ENCODE measurements at regions not wholly inside any gene's neighbourhood (a gene's known extent, or its start where the extent isn't known, plus 50 kb on each side); places are given as distances from the start of the nearest gene placed in this dataset.

DNA sequence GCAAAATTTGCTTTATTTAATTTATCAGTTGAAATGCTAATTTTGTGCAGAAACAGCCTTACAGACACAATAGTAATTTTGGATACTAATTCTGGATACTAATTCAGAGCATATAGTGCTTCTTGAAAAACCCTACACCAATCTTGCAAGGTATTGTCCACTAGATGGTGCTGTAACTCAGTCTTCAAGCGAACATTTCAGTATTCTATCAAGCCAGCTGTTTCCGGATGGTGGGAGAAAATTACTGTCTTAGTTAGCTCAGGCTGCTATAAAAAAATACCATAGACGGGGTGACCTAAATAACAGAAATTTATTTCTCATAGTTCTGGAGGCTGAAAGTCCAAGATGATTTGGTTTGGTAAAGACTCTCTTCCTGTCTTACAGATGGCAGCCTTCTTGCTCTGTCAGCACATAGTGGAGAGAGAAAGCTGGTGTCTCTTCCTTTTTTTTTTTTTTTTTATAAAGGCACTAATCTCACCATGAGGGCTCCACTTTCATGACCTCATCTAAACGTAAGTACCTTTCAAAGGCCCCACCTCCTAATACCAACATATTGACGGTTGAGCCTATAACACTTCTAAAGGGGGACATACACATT, 1306.5 kb upstream of the CDH9 start:
- no peak for TF ChIP-seq POLR2A (IDR thresholded peaks at IDR 0.05)
- TF ChIP-seq, protein P1, sequence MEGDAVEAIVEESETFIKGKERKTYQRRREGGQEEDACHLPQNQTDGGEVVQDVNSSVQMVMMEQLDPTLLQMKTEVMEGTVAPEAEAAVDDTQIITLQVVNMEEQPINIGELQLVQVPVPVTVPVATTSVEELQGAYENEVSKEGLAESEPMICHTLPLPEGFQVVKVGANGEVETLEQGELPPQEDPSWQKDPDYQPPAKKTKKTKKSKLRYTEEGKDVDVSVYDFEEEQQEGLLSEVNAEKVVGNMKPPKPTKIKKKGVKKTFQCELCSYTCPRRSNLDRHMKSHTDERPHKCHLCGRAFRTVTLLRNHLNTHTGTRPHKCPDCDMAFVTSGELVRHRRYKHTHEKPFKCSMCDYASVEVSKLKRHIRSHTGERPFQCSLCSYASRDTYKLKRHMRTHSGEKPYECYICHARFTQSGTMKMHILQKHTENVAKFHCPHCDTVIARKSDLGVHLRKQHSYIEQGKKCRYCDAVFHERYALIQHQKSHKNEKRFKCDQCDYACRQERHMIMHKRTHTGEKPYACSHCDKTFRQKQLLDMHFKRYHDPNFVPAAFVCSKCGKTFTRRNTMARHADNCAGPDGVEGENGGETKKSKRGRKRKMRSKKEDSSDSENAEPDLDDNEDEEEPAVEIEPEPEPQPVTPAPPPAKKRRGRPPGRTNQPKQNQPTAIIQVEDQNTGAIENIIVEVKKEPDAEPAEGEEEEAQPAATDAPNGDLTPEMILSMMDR (IDR thresholded peaks at IDR 0.05), result no peak
- Histone ChIP-seq H3K27ac (no peak overlapping the region), H3K36me3 (no peaks in the 10 kb centered on the region), H3K4me1 (no peaks in the 10 kb centered on the region), H3K4me3 (no peak overlapping the region), H3K9me3 (no peaks in the 10 kb centered on the region), H3K27me3 (no peaks in the 10 kb centered on the region)
- no peak for DNase-seq

DNA sequence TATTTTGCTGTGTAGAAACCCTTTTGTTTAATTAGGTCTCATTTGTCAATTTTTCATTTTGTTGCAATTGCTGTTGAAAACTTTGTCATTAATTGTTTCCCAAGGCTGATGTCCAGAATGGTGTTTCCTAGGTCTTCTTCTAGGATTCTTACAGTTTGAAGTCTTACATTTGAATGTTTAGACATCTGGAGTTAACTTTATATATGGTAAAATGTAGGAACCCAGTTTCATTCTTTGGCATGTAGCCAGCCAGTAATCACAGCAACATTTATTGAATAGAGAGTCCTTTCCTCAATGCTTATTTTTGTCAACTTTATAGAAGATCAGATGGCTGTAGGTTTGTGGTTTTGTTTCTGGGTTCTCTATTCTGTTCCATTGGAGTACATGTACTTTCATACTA, 1290.8 kb upstream of the CDH9 start:
- DNase-seq, result no peak
- Histone ChIP-seq H3K36me3 (no peaks in the 10 kb centered on the region), H3K9me3 (peaks cover 0 to 4% (median 0%) of the 10 kb centered on the region in 4 donors), H3K4me1 (no peaks in the 10 kb centered on the region), H3K27me3 (no peaks in the 10 kb centered on the region), H3K4me3 (no peak overlapping the region), H3K27ac (no peak overlapping the region)
- no peak for TF ChIP-seq POLR2A (IDR thresholded peaks at IDR 0.05)
- TF ChIP-seq, protein P1 (IDR thresholded peaks at IDR 0.05), result no peak

DNA sequence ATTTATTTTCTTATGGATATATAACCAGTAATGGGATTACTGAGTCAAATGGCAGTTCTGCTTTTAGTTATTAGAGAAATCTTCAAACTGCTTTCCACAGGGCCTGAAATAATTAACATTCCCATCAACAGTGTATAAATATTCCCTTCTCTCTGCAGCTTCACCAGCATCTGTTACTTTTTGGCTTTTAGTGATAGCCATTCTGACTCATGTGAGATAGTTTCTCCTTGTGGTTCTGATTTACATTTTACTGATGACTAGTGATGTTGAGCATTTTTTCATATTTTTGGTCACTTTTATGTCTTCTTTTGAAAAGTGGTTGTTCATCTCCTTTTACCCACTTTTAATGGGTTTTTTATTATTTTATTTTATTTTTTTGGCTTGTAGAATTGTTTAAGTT, 1290.3 kb upstream of the CDH9 start:
- TF ChIP-seq POLR2A (IDR thresholded peaks at IDR 0.05), result no peak
- no peak overlapping the region for H3K27ac ChIP-seq
- no peaks in the 10 kb centered on the region for H3K36me3 ChIP-seq
- peaks cover 0 to 3% (median 0%) of the 10 kb centered on the region in 4 donors for H3K9me3 ChIP-seq
- no peaks in the 10 kb centered on the region for H3K4me1 ChIP-seq
- H3K4me3 ChIP-seq, result no peak overlapping the region
- H3K27me3 ChIP-seq, result no peaks in the 10 kb centered on the region
- no peak for DNase-seq

DNA sequence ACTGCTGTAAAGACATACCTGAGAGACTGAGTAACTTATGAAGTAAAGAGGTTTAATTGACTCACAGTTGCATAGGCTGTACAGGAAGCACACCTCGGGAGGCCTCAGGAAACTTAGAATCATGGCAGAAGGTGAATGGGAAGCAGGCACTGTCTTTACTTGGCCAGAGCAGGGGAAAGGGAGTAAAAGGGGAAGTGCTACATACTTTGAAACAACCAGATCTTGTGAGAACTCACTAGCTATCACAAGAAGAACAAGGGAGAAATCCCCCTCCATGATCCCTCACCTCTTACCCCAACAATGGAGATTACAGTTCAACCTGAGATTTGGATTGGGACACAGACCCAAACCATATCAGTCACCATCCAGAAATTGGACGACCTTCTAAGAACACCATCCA, 1285.8 kb upstream of the CDH9 start:
- Histone ChIP-seq H3K36me3 (no peaks in the 10 kb centered on the region), H3K27ac (no peak overlapping the region), H3K27me3 (no peaks in the 10 kb centered on the region), H3K4me1 (no peaks in the 10 kb centered on the region), H3K9me3 (no peaks in the 10 kb centered on the region), H3K4me3 (no peak overlapping the region)
- no peak for DNase-seq
- TF ChIP-seq, protein P1 (IDR thresholded peaks at IDR 0.05), result no peak
- no peak for TF ChIP-seq POLR2A (IDR thresholded peaks at IDR 0.05)

DNA sequence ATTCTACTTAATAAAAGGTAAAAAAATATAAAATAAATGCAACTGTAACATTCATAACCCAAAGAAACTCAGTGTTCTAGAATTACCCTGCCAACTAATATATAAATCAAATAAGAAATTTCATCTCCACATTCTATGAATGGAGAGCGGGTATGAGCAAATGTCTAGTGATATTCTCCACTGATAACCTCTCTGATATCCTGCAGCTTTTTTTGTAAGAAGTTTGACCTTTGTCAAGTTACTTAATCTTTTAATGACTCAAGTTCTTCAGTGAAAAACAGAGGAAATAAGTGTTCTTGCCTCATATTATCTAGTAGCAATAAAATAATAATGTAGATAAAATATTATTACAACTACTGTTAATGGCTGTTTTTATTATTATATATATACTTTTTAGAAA, 1275.6 kb upstream of the CDH9 start:
- no peaks in the 10 kb centered on the region for H3K4me1 ChIP-seq
- no peak for DNase-seq
- H3K4me3 ChIP-seq, result no peak overlapping the region
- no peaks in the 10 kb centered on the region for H3K27me3 ChIP-seq
- no peak for TF ChIP-seq POLR2A (IDR thresholded peaks at IDR 0.05)
- TF ChIP-seq, protein P1 (IDR thresholded peaks at IDR 0.05), result no peak
- no peak overlapping the region for H3K27ac ChIP-seq
- H3K9me3 ChIP-seq, result no peaks in the 10 kb centered on the region
- no peaks in the 10 kb centered on the region for H3K36me3 ChIP-seq

DNA sequence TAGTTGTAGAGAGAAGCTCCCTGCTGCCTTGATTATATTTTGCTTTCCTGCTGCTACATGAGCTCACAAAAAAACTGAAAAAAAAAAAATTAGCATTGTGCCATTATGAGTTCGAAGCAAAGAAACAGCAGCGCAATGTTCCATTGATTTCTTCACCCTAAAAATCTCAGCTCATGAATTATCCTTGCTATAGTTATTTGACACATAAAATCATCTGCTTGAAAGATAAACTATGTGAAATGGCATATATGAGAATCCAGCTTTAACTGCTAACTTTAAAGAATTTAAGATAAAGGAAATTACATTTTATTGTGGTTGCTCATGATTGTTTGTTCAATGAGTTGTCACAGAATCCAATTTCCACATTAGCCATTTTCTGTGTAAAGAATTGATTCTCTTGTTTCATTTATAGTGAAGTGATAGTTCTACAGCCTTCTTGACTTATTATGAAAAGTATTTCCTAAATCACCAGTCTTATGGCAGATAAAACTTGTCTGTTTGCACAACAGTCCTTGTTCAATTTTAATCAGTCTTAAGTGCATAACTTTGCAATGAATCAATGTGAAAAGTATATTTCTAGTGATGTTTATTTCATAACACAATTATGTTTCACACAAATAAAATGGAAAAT, 1275.0 kb upstream of the CDH9 start:
- no peak overlapping the region for H3K27ac ChIP-seq
- TF ChIP-seq, protein P1 (IDR thresholded peaks at IDR 0.05), result no peak
- no peak for TF ChIP-seq POLR2A (IDR thresholded peaks at IDR 0.05)
- no peaks in the 10 kb centered on the region for H3K27me3 ChIP-seq
- no peak overlapping the region for H3K4me3 ChIP-seq
- H3K4me1 ChIP-seq, result no peaks in the 10 kb centered on the region
- H3K36me3 ChIP-seq, result no peaks in the 10 kb centered on the region
- H3K9me3 ChIP-seq, result no peaks in the 10 kb centered on the region
- DNase-seq, result no peak

Measured in Peyer's patch (tissue), 4 donors.